Activated CD8-positive, alpha-beta memory T cell treated with anti-CD3 and anti-CD28 coated beads, Interleukin-2, amount 50 U/mL, for 24 hours (primary cell): ENCODE measurements at regions not wholly inside any gene's neighbourhood (a gene's known extent, or its start where the extent isn't known, plus 50 kb on each side); places are given as distances from the start of the nearest gene placed in this dataset.
"Not testable (repeated sequence)": the region's sequence is repeated elsewhere in the genome, so short reads cannot be mapped to it uniquely, and the experiment has no call there.

ENCODE experiments used
- DNase-seq: peaks from one replicate; pipeline ENCODE4 v3.0.0-alpha.2; 2020; ENCODE audit errors: extremely low read depth

GRCh38 chr4:154032914-154033313 lies 244.0 kb upstream of the SFRP2 start:
- no peak for DNase-seq

GRCh38 chr4:154030746-154031145 lies 241.9 kb upstream of the SFRP2 start:
- DNase-seq: no peak

GRCh38 chr4:154030152-154030551 lies 241.3 kb upstream of the SFRP2 start:
- DNase-seq: no peak

GRCh38 chr4:154029171-154029570 lies 240.3 kb upstream of the SFRP2 start:
- DNase-seq: no peak

- DNase-seq: no peak
Observed at GRCh38 chr4:154025110-154025509, 236.2 kb upstream of the SFRP2 start.

- DNase-seq: no peak
Observed at GRCh38 chr4:154024097-154024694, 235.3 kb upstream of the SFRP2 start.

GRCh38 chr4:154023671-154024070 lies 234.8 kb upstream of the SFRP2 start:
- not testable (repeated sequence) for DNase-seq

- DNase-seq: no peak
Observed at GRCh38 chr4:154019811-154020210, 230.9 kb upstream of the SFRP2 start.

- DNase-seq: no peak
Observed at GRCh38 chr4:154018659-154019058, 229.8 kb upstream of the SFRP2 start.

- no peak for DNase-seq
Observed at GRCh38 chr4:154015578-154015977, 226.7 kb upstream of the SFRP2 start.

GRCh38 chr4:154014407-154015321 lies 225.8 kb upstream of the SFRP2 start:
- DNase-seq: no peak

GRCh38 chr4:154013576-154013975 lies 224.7 kb upstream of the SFRP2 start:
- no peak for DNase-seq

GRCh38 chr4:154010371-154010770 lies 221.5 kb upstream of the SFRP2 start:
- no peak for DNase-seq

GRCh38 chr4:154009788-154010187 lies 220.9 kb upstream of the SFRP2 start:
- DNase-seq: no peak

GRCh38 chr4:154009191-154009590 lies 220.3 kb upstream of the SFRP2 start:
- no peak for DNase-seq

GRCh38 chr4:154005171-154005520 lies 216.3 kb upstream of the SFRP2 start:
- DNase-seq: no peak

- no peak for DNase-seq
Observed at GRCh38 chr4:154004507-154005170, 215.8 kb upstream of the SFRP2 start.

GRCh38 chr4:154004016-154004415 lies 215.1 kb upstream of the SFRP2 start:
- no peak for DNase-seq

GRCh38 chr4:154003378-154003777 lies 214.5 kb upstream of the SFRP2 start:
- no peak for DNase-seq

GRCh38 chr4:154001193-154001592 lies 212.3 kb upstream of the SFRP2 start:
- DNase-seq: no peak

GRCh38 chr4:153997516-153997915 lies 208.6 kb upstream of the SFRP2 start:
- DNase-seq: no peak

- DNase-seq: no peak
Observed at GRCh38 chr4:153989505-153989904, 200.6 kb upstream of the SFRP2 start.
